ENCODE measurements at regions not wholly inside any gene's neighbourhood (a gene's known extent, or its start where the extent isn't known, plus 50 kb on each side); places are given as distances from the start of the nearest gene placed in this dataset.

DNA sequence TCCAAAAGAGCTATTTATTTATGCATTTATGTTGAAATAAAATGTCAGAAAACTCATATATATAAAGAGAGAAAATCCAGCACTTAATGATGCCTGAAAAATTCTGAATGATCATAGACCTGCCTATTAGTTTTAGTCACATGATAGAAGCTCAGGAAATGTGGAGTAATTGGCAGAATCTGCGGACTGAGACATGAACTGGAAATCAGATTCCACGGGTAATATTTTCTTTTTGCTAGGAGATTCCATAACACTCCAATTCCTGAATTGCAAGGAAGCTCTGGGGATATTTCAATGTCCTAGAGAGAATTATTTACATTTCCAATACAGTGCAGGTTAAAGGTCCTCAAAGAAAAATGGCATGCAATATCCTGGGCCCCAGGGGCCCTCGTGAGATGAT, 778.8 kb downstream of the SEMA5A start (continued):
- TF ChIP-seq, protein P1, sequence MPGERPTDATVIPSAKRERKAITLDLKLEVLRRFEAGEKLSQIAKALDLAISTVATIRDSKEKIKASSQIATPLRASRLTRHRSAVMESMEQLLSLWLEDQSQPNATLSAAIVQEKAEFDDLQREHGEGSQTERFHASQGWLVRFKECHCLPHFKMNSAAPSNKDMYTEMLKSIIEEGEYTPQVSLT (CRISPR knock-in tag; IDR thresholded peaks at IDR 0.05; ENCODE audit: borderline replicate concordance, low read depth): no peak
- no peak for TF ChIP-seq SMAD3 (CRISPR knock-in tag; IDR thresholded peaks at IDR 0.05)

DNA sequence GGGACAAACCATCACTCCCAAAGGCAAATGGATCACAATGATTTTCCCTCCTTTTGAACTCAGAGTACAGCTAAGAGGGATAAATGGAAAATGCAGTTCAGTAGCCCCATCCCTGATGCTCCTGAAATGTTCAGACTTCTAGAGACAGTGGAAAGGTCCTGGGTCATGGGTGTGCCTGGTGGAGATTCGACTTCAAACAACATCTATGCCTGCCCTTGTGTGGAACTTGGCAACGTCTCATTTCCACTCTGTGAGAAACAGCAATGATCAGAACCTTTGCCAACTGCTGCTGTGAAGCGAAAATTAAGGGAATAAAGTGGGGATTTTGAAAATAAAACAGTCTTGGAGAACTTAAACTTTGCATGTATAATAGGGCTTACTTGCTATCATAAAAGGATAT, 778.1 kb downstream of the SEMA5A start:
- in situ Hi-C loops (cut with HindIII; ENCODE audit: extremely low pct_ligation_motif_present, low pct_unique_long_range_greater_than_20kb) (no loop called here), intact Hi-C loops (cut with micrococcal nuclease; ENCODE audit: unreplicated experiment) (no loop called here)
- H3K27ac ChIP-seq (ENCODE audit: extremely low read length, insufficient read depth, low read length): no peak overlapping the region
- no peaks in the 10 kb centered on the region for H3K36me3 ChIP-seq (replicated peaks in 1 of 2; ENCODE audit: control insufficient read depth in 1 of 2, insufficient read depth in 2 of 2, low read length in 2 of 2)
- 0% methylated on average over 3 of the region's 3 CpGs for WGBS (ENCODE audit: low lambda C conversion rate)
- POLR2A ChIA-PET: no interaction called here
- H3K4me2 ChIP-seq (ENCODE audit: low read depth, low read length): no peak overlapping the region
- H3K79me2 ChIP-seq (ENCODE audit: insufficient read depth, low read length): no peaks in the 10 kb centered on the region
- no peaks in the 10 kb centered on the region for H4K20me1 ChIP-seq (ENCODE audit: insufficient read depth, low read length)
- H3K27me3 ChIP-seq (ENCODE audit: control insufficient read depth in 1 of 2, insufficient read depth in 2 of 2, low read length in 2 of 2): no peaks in the 10 kb centered on the region
- no peak overlapping the region for H3K4me3 ChIP-seq (replicated peaks in 1 of 3; ENCODE audit: insufficient read depth in 1 of 3, low read depth in 2 of 3, low read length in 3 of 3)
- no peak for TF ChIP-seq KDM2A (CRISPR knock-in tag; IDR thresholded peaks at IDR 0.05; ENCODE audit: borderline replicate concordance, low read depth)
- TF ChIP-seq SSRP1 (CRISPR knock-in tag; IDR thresholded peaks at IDR 0.05): no peak
- TF ChIP-seq, protein P2, sequence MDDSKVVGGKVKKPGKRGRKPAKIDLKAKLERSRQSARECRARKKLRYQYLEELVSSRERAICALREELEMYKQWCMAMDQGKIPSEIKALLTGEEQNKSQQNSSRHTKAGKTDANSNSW (CRISPR knock-in tag; IDR thresholded peaks at IDR 0.05; ENCODE audit: borderline replicate concordance): no peak
- TF ChIP-seq, protein P3, sequence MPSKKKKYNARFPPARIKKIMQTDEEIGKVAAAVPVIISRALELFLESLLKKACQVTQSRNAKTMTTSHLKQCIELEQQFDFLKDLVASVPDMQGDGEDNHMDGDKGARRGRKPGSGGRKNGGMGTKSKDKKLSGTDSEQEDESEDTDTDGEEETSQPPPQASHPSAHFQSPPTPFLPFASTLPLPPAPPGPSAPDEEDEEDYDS (CRISPR knock-in tag; IDR thresholded peaks at IDR 0.05): no peak
- H3K9me3 ChIP-seq (ENCODE audit: low read length): peaks cover 77% of the 10 kb centered on the region
- no peak overlapping the region for H3K9ac ChIP-seq (ENCODE audit: insufficient read depth, low read depth, low read length)
- no peak for ATAC-seq
- no peak for DNase-seq (ENCODE audit: low spot score)
- no peak overlapping the region for H2AFZ ChIP-seq (ENCODE audit: low read length)
- FAIRE-seq: no peak
- no peaks in the 10 kb centered on the region for H3K4me1 ChIP-seq (ENCODE audit: insufficient read depth, low read length)
- CTCF ChIA-PET (ENCODE audit: low intra/inter-chr PET ratio, low total read pairs): no interaction called here
- BruUV-seq (replicated peaks): no TSS peak

DNA sequence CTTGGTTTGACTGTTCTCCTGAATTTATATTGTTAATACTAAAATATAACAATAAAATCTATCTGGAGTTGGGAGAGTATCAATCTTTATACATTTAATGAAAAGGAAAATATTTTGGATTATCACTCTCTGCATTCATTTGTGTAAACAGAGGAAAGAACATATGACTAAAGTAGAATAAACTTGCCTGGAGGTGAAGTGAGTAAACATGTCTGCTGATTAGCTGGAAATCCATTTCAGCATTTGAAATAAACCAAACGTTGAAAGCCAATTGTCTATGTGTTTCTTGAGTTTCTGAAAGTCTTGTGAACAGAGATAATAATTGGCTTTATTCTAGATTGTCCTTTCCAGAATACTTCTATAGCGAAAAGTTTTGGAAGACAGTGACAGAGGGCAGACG, 776.2 kb downstream of the SEMA5A start:
- FAIRE-seq: no peak
- Histone ChIP-seq H3K9me3 (ENCODE audit: low read length) (peaks cover 69% of the 10 kb centered on the region), H3K9ac (ENCODE audit: insufficient read depth, low read depth, low read length) (no peak overlapping the region), H3K27me3 (ENCODE audit: control insufficient read depth in 1 of 2, insufficient read depth in 2 of 2, low read length in 2 of 2) (no peaks in the 10 kb centered on the region), H3K4me2 (ENCODE audit: low read depth, low read length) (no peak overlapping the region), H3K4me1 (ENCODE audit: insufficient read depth, low read length) (no peaks in the 10 kb centered on the region), H3K27ac (ENCODE audit: extremely low read length, insufficient read depth, low read length) (no peak overlapping the region), H2AFZ (ENCODE audit: low read length) (no peak overlapping the region), H3K4me3 (replicated peaks in 1 of 3; ENCODE audit: insufficient read depth in 1 of 3, low read depth in 2 of 3, low read length in 3 of 3) (no peak overlapping the region), H4K20me1 (ENCODE audit: insufficient read depth, low read length) (no peaks in the 10 kb centered on the region), H3K79me2 (ENCODE audit: insufficient read depth, low read length) (no peaks in the 10 kb centered on the region), H3K36me3 (replicated peaks in 1 of 2; ENCODE audit: control insufficient read depth in 1 of 2, insufficient read depth in 2 of 2, low read length in 2 of 2) (no peaks in the 10 kb centered on the region)
- BruUV-seq (replicated peaks): no TSS peak
- no peak for ATAC-seq
- intact Hi-C loops (cut with micrococcal nuclease; ENCODE audit: unreplicated experiment): no loop called here
- POLR2A ChIA-PET: no interaction called here
- WGBS (ENCODE audit: low lambda C conversion rate): 8% methylated on average over 3 of the region's 3 CpGs
- in situ Hi-C loops (cut with HindIII; ENCODE audit: extremely low pct_ligation_motif_present, low pct_unique_long_range_greater_than_20kb): no loop called here
- CTCF ChIA-PET (ENCODE audit: low intra/inter-chr PET ratio, low total read pairs): no interaction called here
- no peak for DNase-seq (ENCODE audit: low spot score)
- no peak for TF ChIP-seq PTBP1 (IDR thresholded peaks at IDR 0.05; ENCODE audit: low read depth, low read length, poor library complexity, severe bottlenecking)
- TF ChIP-seq ZNF724P (CRISPR knock-in tag; IDR thresholded peaks at IDR 0.05; ENCODE audit: borderline replicate concordance): no peak
- TF ChIP-seq, protein P4, sequence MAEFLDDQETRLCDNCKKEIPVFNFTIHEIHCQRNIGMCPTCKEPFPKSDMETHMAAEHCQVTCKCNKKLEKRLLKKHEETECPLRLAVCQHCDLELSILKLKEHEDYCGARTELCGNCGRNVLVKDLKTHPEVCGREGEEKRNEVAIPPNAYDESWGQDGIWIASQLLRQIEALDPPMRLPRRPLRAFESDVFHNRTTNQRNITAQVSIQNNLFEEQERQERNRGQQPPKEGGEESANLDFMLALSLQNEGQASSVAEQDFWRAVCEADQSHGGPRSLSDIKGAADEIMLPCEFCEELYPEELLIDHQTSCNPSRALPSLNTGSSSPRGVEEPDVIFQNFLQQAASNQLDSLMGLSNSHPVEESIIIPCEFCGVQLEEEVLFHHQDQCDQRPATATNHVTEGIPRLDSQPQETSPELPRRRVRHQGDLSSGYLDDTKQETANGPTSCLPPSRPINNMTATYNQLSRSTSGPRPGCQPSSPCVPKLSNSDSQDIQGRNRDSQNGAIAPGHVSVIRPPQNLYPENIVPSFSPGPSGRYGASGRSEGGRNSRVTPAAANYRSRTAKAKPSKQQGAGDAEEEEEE (CRISPR knock-in tag; IDR thresholded peaks at IDR 0.05; ENCODE audit: borderline replicate concordance): no peak
- TF ChIP-seq, protein P5, sequence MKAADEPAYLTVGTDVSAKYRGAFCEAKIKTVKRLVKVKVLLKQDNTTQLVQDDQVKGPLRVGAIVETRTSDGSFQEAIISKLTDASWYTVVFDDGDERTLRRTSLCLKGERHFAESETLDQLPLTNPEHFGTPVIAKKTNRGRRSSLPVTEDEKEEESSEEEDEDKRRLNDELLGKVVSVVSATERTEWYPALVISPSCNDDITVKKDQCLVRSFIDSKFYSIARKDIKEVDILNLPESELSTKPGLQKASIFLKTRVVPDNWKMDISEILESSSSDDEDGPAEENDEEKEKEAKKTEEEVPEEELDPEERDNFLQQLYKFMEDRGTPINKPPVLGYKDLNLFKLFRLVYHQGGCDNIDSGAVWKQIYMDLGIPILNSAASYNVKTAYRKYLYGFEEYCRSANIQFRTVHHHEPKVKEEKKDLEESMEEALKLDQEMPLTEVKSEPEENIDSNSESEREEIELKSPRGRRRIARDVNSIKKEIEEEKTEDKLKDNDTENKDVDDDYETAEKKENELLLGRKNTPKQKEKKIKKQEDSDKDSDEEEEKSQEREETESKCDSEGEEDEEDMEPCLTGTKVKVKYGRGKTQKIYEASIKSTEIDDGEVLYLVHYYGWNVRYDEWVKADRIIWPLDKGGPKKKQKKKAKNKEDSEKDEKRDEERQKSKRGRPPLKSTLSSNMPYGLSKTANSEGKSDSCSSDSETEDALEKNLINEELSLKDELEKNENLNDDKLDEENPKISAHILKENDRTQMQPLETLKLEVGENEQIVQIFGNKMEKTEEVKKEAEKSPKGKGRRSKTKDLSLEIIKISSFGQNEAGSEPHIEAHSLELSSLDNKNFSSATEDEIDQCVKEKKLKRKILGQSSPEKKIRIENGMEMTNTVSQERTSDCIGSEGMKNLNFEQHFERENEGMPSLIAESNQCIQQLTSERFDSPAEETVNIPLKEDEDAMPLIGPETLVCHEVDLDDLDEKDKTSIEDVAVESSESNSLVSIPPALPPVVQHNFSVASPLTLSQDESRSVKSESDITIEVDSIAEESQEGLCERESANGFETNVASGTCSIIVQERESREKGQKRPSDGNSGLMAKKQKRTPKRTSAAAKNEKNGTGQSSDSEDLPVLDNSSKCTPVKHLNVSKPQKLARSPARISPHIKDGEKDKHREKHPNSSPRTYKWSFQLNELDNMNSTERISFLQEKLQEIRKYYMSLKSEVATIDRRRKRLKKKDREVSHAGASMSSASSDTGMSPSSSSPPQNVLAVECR (CRISPR knock-in tag; IDR thresholded peaks at IDR 0.05; ENCODE audit: borderline replicate concordance): no peak
